PFSK-1 (cell line): ENCODE measurements at regions not wholly inside any gene's neighbourhood (a gene's known extent, or its start where the extent isn't known, plus 50 kb on each side); places are given as distances from the start of the nearest gene placed in this dataset.

Experiments
- FOXP2 ChIP-seq: optimal IDR thresholded peaks from 2 replicates; pipeline ENCODE3; 2011; ENCODE audit warnings: borderline replicate concordance, control low read depth, inconsistent platforms; ENCODE audit not compliant: insufficient read depth; ENCODE audit errors: extremely low read length, extremely low read depth
- POLR2AphosphoS5 ChIP-seq: IDR thresholded peaks from 2 replicates; pipeline ENCODE4 v1.6.1; 2012; ENCODE audit warnings: low read depth, mild to moderate bottlenecking, control low read depth, low read length, moderate library complexity
- SIN3A ChIP-seq: IDR thresholded peaks from 2 replicates; pipeline ENCODE4 v1.6.1; 2012; ENCODE audit warnings: mild to moderate bottlenecking, low read length, moderate library complexity, borderline replicate concordance; ENCODE audit not compliant: insufficient read depth
- TAF1 ChIP-seq: IDR thresholded peaks from 2 replicates; pipeline ENCODE4 v1.6.1; 2012; ENCODE audit warnings: low read length, control low read depth, borderline replicate concordance; ENCODE audit not compliant: insufficient read depth
- TF ChIP-seq, protein P1 (sequence below), 2 experiments: IDR thresholded peaks; 2 replicates each; pipeline versions ENCODE4 v1.6.1 to v1.8.0; 2011 to 2012; ENCODE audit warnings: low read depth in 2 of 2, low read length in 2 of 2, control low read depth in 1 of 2, inconsistent platforms in 1 of 2, mild to moderate bottlenecking in 1 of 2, moderate library complexity in 1 of 2; ENCODE audit not compliant: insufficient read depth in 1 of 2

DNA sequence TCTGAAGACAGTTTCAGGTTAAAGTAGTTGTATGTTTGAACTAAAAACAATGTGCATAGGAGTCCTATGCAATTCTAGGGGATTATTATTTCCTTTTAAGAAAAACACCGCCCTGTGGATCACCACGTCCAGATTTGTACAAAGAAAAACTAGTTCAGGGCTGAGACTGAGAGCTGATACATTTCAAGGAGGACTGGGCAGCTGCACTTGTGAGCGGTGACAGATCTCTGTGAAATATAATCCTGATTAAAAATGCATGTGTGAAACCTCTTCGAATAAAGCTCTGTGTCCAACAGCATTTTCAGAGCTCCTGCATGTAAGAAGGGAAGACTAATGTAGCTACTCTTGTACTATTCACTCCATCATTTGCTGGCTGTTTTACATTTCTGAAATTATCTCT lies 365.8 kb upstream of the PITX2 start:
- TF ChIP-seq, protein P1, sequence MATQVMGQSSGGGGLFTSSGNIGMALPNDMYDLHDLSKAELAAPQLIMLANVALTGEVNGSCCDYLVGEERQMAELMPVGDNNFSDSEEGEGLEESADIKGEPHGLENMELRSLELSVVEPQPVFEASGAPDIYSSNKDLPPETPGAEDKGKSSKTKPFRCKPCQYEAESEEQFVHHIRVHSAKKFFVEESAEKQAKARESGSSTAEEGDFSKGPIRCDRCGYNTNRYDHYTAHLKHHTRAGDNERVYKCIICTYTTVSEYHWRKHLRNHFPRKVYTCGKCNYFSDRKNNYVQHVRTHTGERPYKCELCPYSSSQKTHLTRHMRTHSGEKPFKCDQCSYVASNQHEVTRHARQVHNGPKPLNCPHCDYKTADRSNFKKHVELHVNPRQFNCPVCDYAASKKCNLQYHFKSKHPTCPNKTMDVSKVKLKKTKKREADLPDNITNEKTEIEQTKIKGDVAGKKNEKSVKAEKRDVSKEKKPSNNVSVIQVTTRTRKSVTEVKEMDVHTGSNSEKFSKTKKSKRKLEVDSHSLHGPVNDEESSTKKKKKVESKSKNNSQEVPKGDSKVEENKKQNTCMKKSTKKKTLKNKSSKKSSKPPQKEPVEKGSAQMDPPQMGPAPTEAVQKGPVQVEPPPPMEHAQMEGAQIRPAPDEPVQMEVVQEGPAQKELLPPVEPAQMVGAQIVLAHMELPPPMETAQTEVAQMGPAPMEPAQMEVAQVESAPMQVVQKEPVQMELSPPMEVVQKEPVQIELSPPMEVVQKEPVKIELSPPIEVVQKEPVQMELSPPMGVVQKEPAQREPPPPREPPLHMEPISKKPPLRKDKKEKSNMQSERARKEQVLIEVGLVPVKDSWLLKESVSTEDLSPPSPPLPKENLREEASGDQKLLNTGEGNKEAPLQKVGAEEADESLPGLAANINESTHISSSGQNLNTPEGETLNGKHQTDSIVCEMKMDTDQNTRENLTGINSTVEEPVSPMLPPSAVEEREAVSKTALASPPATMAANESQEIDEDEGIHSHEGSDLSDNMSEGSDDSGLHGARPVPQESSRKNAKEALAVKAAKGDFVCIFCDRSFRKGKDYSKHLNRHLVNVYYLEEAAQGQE (IDR thresholded peaks at IDR 0.05; ENCODE audit: insufficient read depth in 1 of 2, low read depth in 2 of 2, low read length in 2 of 2): no peak
- no peak for TF ChIP-seq FOXP2
- TF ChIP-seq POLR2AphosphoS5: no peak
- no peak for TF ChIP-seq SIN3A
- no peak for TF ChIP-seq TAF1

DNA sequence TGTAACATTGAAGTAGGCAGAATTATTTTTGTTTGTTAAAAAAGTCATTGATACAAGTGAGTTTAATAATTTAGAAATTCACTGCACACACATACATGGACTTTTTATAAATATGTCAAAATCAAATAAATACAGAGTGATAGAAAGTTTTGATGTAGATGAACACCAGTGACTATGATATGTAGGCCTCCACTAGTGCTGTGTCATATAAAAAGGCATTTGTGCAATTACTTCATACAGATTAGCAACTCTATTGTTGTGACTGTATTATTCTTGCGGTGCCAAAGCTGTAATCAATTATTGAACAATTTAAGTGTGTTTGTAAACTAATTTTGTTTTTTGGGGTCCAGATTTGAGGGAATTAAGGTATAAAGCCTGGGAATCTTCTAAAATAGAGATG lies 366.2 kb upstream of the PITX2 start:
- TF ChIP-seq, protein P1 (IDR thresholded peaks at IDR 0.05; ENCODE audit: insufficient read depth in 1 of 2, low read depth in 2 of 2, low read length in 2 of 2): no peak
- TF ChIP-seq FOXP2 (no peak), TAF1 (no peak), POLR2AphosphoS5 (no peak), SIN3A (no peak)

DNA sequence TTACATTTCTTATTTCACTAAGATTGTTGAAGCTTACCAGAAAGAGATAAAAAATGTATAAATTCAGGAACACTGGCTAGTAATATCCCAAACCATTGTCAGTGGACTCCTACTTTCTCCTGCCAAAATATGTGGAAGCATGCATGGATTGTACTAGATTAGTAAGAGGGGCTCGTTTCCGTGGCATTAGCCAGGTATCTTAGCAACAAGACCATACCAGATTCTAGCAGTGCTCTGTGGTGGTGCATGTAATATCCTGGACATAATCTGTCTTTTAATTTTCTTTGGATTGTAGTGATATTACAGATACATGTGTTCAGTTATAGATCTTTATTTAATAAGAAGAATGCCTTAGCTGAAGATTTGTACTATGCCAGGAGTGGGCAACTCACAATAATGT lies 371.9 kb upstream of the PITX2 start:
- TF ChIP-seq, protein P1 (IDR thresholded peaks at IDR 0.05; ENCODE audit: insufficient read depth in 1 of 2, low read depth in 2 of 2, low read length in 2 of 2): no peak
- TF ChIP-seq TAF1: no peak

DNA sequence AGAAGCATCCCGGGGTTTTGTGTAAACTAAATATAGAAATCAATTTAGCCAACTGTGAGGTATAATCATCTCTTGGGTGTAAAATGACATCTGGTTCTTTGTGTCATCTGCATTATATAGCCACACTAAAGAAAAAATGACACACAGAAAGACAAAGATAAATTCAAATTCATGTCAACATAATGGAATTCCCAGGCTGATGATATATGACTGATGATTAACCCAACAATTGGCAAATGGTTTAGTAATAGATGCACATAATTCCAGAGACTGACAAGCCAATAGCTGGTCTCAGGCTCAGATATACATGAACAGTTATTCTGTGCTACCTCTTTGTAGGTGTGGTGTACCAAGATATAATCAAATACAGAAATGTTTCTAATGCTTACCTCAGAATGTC lies 375.4 kb upstream of the PITX2 start:
- no peak for TF ChIP-seq POLR2AphosphoS5
- no peak for TF ChIP-seq SIN3A
- TF ChIP-seq, protein P1 (IDR thresholded peaks at IDR 0.05; ENCODE audit: insufficient read depth in 1 of 2, low read depth in 2 of 2, low read length in 2 of 2): no peak
- TF ChIP-seq TAF1: no peak
- no peak for TF ChIP-seq FOXP2

DNA sequence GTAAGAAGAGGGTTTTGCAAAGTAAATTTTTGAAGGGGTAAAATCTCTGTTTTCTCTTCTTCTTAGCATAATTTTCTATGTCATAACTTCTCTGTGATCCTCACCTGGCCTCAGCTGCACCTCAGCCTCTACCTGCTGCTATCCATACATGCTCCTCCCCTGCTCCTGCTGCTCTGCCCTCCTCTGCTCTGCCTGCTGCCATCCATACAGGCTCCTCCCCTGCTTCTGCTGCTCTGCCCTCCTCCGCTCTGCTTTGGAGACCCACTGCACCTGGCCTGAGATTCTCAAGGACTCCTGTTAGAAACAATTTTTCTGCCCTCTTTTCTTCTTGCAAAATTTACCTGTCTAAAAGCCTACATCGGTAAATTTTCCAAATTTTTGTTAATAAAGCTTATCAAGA lies 388.6 kb upstream of the PITX2 start:
- TF ChIP-seq SIN3A (no peak), TAF1 (no peak), POLR2AphosphoS5 (no peak), FOXP2 (no peak)
- TF ChIP-seq, protein P1 (IDR thresholded peaks at IDR 0.05; ENCODE audit: insufficient read depth in 1 of 2, low read depth in 2 of 2, low read length in 2 of 2): no peak
